ENCODE measurements at regions not wholly inside any gene's neighbourhood (a gene's known extent, or its start where the extent isn't known, plus 50 kb on each side); places are given as distances from the start of the nearest gene placed in this dataset.
A peak's percentile ranks its signal among the peaks of the same experiment; 100 is the strongest.

DNA sequence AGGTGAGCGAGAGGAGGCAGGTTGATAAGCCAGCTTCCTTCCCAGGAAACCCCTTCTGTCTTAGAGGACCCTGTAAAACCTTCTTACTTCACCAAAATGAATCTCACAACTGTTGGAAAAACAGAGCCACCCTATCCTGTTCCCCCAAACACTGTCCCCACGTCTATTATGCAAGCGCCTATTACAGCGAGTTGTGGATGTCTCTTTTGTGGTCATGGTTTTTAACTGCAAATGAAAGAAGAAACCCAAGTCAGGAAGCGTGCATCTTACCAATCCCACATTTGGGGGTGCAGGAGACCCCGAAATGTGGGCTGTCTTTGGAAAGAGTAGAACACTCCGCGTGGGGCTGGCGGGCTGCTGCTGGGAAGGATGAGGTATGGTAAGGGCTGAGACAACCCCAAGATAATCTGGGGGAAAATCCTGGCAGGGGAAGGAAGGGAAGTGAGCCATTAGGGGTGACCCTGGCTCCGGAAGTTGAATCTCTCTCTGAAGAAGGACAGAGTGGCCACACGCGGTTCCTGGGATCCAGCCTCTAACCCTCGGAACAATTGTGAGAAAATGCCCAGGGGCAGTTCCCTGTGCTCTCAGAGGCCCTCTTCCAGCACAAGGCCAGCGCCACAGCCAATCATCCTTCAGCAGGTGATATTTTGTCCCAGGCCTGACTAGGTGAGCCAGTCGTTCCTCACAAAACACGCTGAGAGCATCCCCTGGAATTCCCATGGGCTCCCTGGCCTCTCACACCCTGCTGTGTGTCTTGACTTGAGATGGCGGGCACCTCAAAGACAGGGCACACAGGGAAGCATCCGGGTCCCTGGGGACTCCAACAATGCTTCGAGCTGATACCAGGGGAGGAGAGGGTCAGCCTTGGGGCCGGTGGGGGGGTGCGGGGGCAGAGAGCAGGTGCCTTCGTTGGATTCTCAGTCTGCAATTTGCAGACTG is 168.5 kb upstream of the IRF2BP2 start (continued):
- no peak for TF ChIP-seq MYNN (tag by site-specific recombination; IDR thresholded peaks at IDR 0.05; ENCODE audit: borderline replicate concordance)

DNA sequence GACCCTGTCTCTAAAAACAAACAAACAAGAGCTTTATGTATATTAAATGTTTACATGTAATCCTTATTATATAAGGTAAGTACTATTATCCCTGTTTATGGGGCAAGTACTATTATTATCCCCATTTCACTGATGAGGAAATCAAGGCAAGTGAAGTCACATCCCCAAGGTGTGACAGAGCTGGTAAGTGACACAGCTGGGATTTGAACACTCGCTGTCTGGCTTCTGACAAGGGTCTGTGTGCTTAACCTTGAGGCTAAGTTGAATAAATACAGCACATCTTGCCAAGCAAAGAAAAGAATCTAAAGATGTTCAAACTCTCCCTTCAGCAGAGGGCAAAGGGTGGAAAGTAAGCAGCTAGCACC is 167.9 kb upstream of the IRF2BP2 start:
- H3K36me3 ChIP-seq (ENCODE audit: control insufficient read depth in 2 of 2, insufficient read depth in 1 of 2, low read length in 2 of 2): no peaks in the 10 kb centered on the region
- TF ChIP-seq ZNF174 (tag by site-specific recombination; IDR thresholded peaks at IDR 0.05): 0 out of 2 replicates have a peak, but pooled peaks have one; percentile 9
- no peak for TF ChIP-seq HOXA7 (CRISPR knock-in tag; IDR thresholded peaks at IDR 0.05; ENCODE audit: borderline replicate concordance)
- no peak; the same call in 1 of the 2 replicates for TF ChIP-seq ZNF747 (tag by site-specific recombination; IDR thresholded peaks at IDR 0.05)
- no peak for TF ChIP-seq ZNF514 (tag by site-specific recombination; IDR thresholded peaks at IDR 0.05)
- no peak for TF ChIP-seq ZNF169 (tag by site-specific recombination; IDR thresholded peaks at IDR 0.05)
- CTCF ChIA-PET: interaction anchor here (1.0 to 1.2 kb wide), 2 partner anchors 56 to 306 kb away, joined by 4 to 6 read pairs; no protein-coding TSS in a partner anchor
- no peak overlapping the region for H3K4me3 ChIP-seq (ENCODE audit: low read depth, low read length)
- no peaks in the 10 kb centered on the region for H3K9me3 ChIP-seq (ENCODE audit: control insufficient read depth, insufficient read depth, low read depth, low read length)
- H3K27ac ChIP-seq (ENCODE audit: extremely low read depth, low read depth, low read length): no peak overlapping the region
- POLR2A ChIA-PET: no interaction called here
- no peaks in the 10 kb centered on the region for H3K4me1 ChIP-seq (ENCODE audit: control insufficient read depth, insufficient read depth, low read length)

DNA sequence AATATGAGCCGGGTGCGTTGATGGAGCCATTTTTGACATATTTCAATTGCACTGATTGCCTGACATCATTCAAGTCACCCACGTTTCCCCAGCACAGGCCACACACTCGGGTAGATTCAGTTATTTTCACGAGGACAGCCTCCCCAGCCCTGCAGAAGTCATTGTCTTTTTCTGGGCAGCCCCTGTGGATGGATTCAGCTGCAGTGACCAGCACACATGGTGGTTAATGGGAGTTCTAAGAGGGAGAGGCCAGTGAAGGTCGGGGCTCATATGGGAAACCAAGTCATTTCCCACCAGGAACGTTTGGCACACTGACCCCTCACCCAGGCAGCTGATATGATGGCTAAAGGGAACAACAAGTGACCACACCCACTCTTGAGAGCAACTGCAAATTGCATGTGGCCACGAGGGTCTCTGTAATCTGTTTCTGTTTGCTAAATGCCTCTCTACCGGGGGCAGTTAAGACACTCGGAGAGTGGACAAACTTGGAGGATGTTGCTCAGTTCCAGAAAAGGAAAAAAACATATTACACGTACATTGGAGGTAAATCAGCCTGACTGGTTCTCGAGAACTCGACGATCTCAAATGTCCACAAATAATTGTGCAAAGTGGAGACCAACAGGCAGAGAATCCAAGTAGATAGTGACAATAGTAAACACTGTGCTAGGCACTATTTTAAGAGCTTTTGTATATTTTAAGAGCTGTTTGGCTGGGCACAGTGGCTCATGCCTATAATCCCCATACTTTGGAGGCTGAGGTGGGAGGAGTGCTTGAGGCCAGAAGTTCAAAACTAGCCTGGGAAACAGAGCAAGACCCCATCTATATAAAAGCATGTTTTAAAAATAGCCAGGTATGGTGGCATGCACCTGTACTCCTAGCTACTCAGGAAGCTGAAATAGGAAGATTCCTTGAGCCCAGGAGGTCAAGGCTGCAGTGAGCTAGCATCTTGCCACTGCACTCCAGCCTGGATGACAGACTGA is 167.2 kb upstream of the IRF2BP2 start:
- Histone ChIP-seq H3K4me1 (ENCODE audit: control insufficient read depth, insufficient read depth, low read length) (peaks cover under 1% of the 10 kb centered on the region; the same call in 1 of the 2 replicates), H3K4me3 (ENCODE audit: low read depth, low read length) (no peak overlapping the region), H3K36me3 (ENCODE audit: control insufficient read depth in 2 of 2, insufficient read depth in 1 of 2, low read length in 2 of 2) (no peaks in the 10 kb centered on the region), H3K9me3 (ENCODE audit: control insufficient read depth, insufficient read depth, low read depth, low read length) (no peaks in the 10 kb centered on the region), H3K27ac (ENCODE audit: extremely low read depth, low read depth, low read length) (no peak overlapping the region)
- TF ChIP-seq TRIM28 (IDR thresholded peaks at IDR 0.05; ENCODE audit: borderline replicate concordance, low read length): peak; percentile 71; the same call in 1 of the 2 replicates
- 0 out of 2 replicates have a peak, but pooled peaks have one; percentile 23 for TF ChIP-seq ZNF530 (tag by site-specific recombination; IDR thresholded peaks at IDR 0.05; ENCODE audit: low read depth)
- no peak for TF ChIP-seq ZNF837 (tag by site-specific recombination; IDR thresholded peaks at IDR 0.05)
- TF ChIP-seq MZF1 (tag by site-specific recombination; IDR thresholded peaks at IDR 0.05; ENCODE audit: borderline replicate concordance): peak; percentile 33; the same call in 1 of the 2 replicates
- no peak for TF ChIP-seq ZNF266 (tag by site-specific recombination; IDR thresholded peaks at IDR 0.05; ENCODE audit: low read depth)
- TF ChIP-seq ZNF366 (tag by site-specific recombination; conservative IDR thresholded peaks at IDR 0.05): no peak
- TF ChIP-seq, protein P1, sequence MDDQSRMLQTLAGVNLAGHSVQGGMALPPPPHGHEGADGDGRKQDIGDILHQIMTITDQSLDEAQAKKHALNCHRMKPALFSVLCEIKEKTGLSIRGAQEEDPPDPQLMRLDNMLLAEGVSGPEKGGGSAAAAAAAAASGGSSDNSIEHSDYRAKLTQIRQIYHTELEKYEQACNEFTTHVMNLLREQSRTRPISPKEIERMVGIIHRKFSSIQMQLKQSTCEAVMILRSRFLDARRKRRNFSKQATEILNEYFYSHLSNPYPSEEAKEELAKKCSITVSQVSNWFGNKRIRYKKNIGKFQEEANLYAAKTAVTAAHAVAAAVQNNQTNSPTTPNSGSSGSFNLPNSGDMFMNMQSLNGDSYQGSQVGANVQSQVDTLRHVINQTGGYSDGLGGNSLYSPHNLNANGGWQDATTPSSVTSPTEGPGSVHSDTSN (CRISPR knock-in tag; IDR thresholded peaks at IDR 0.05): 0 out of 2 replicates have a peak, but pooled peaks have one; percentile 13
- no peak for TF ChIP-seq REPIN1 (tag by site-specific recombination; IDR thresholded peaks at IDR 0.05; ENCODE audit: low read depth)
- peak; percentile 8; the same call in 1 of the 2 replicates for TF ChIP-seq ZNF350 (tag by site-specific recombination; IDR thresholded peaks at IDR 0.05)
- TF ChIP-seq KLF1 (tag by site-specific recombination; IDR thresholded peaks at IDR 0.05): no peak; the same call in 1 of the 2 replicates
- TF ChIP-seq, protein P2, sequence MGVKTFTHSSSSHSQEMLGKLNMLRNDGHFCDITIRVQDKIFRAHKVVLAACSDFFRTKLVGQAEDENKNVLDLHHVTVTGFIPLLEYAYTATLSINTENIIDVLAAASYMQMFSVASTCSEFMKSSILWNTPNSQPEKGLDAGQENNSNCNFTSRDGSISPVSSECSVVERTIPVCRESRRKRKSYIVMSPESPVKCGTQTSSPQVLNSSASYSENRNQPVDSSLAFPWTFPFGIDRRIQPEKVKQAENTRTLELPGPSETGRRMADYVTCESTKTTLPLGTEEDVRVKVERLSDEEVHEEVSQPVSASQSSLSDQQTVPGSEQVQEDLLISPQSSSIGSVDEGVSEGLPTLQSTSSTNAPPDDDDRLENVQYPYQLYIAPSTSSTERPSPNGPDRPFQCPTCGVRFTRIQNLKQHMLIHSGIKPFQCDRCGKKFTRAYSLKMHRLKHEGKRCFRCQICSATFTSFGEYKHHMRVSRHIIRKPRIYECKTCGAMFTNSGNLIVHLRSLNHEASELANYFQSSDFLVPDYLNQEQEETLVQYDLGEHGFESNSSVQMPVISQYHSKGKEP (tag by site-specific recombination; IDR thresholded peaks at IDR 0.05): 0 out of 2 replicates have a peak, but pooled peaks have one; percentile 9
- 0 out of 2 replicates have a peak, but pooled peaks have one; percentile 9 for TF ChIP-seq ZNF174 (tag by site-specific recombination; IDR thresholded peaks at IDR 0.05)
- TF ChIP-seq KLF9 (tag by site-specific recombination; IDR thresholded peaks at IDR 0.05; ENCODE audit: low read depth): peak; percentile 92
- TF ChIP-seq, protein P3, sequence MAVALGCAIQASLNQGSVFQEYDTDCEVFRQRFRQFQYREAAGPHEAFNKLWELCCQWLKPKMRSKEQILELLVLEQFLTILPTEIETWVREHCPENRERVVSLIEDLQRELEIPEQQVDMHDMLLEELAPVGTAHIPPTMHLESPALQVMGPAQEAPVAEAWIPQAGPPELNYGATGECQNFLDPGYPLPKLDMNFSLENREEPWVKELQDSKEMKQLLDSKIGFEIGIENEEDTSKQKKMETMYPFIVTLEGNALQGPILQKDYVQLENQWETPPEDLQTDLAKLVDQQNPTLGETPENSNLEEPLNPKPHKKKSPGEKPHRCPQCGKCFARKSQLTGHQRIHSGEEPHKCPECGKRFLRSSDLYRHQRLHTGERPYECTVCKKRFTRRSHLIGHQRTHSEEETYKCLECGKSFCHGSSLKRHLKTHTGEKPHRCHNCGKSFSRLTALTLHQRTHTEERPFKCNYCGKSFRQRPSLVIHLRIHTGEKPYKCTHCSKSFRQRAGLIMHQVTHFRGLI (tag by site-specific recombination; IDR thresholded peaks at IDR 0.05): no peak
- peak; percentile 77 for TF ChIP-seq SCRT2 (tag by site-specific recombination; IDR thresholded peaks at IDR 0.05)
- TF ChIP-seq ZNF133 (tag by site-specific recombination; IDR thresholded peaks at IDR 0.05): no peak
- ChIA-PET POLR2A (interaction anchor here (0.9 kb wide), 1 partner anchor 166 kb away, joined by 3 read pairs; no protein-coding TSS in a partner anchor), CTCF (interaction anchor here (1.2 kb wide), 1 partner anchor 55 kb away, joined by 4 read pairs; no protein-coding TSS in a partner anchor)

All from HEK293 (cell line).